GM23338 (cell line): ENCODE measurements at regions not wholly inside any gene's neighbourhood (a gene's known extent, or its start where the extent isn't known, plus 50 kb on each side); places are given as distances from the start of the nearest gene placed in this dataset.

ENCODE experiments used
- ATAC-seq: fragments of 200-7000 bp; cut with Tn5 transposase; 3 replicates; pipeline ENCODE4 v1.9.1; 2020
- DNase-seq: peaks from one replicate; pipeline ENCODE4 v3.0.0-alpha.2; 2015; ENCODE audit warnings: low spot score
- H2AFZ ChIP-seq: fragments of 200-600 bp; sonication (generic); 2 replicates; pipeline ENCODE4 v1.8.0; 2016; ENCODE audit warnings: antibody characterized with exemption, mild to moderate bottlenecking, moderate library complexity
- H3F3A ChIP-seq: fragments of 200-600 bp; sonication (generic); replicated peaks from 2 replicates; pipeline ENCODE4 v1.8.0; 2017; ENCODE audit warnings: antibody characterized with exemption, mixed run types, low read depth
- H3K27ac ChIP-seq: fragments of 200-600 bp; sonication (generic); 2 replicates; pipeline ENCODE4 v1.6.1; 2016; ENCODE audit warnings: low read depth
- H3K27me3 ChIP-seq: fragments of 200-600 bp; sonication (generic); 2 replicates; pipeline ENCODE4 v1.8.0; 2016; ENCODE audit warnings: mild to moderate bottlenecking, mixed run types, moderate library complexity; ENCODE audit not compliant: insufficient read depth
- H3K36me3 ChIP-seq: fragments of 200-600 bp; sonication (generic); 2 replicates; pipeline ENCODE4 v1.8.0; 2016; ENCODE audit warnings: mild to moderate bottlenecking; ENCODE audit not compliant: insufficient read depth
- H3K4me1 ChIP-seq: fragments of 200-600 bp; sonication (generic); 2 replicates; pipeline ENCODE4 v1.8.0; 2016; ENCODE audit warnings: mild to moderate bottlenecking, moderate library complexity; ENCODE audit not compliant: insufficient read depth
- H3K4me2 ChIP-seq: fragments of 200-600 bp; sonication (generic); 2 replicates; pipeline ENCODE4 v1.7.1; 2017; ENCODE audit warnings: mixed run types
- H3K4me3 ChIP-seq: fragments of 200-600 bp; sonication (generic); 2 replicates; pipeline ENCODE4 v1.6.1; 2016; ENCODE audit warnings: mixed run types
- H3K79me2 ChIP-seq: fragments of 200-600 bp; sonication (generic); replicated peaks from 2 replicates; pipeline ENCODE4 v1.8.0; 2017; ENCODE audit warnings: mild to moderate bottlenecking; ENCODE audit not compliant: insufficient read depth
- H3K9me2 ChIP-seq: fragments of 200-600 bp; sonication (generic); 2 replicates; pipeline ENCODE4 v1.8.0; 2017; ENCODE audit not compliant: insufficient read depth
- H4K20me1 ChIP-seq: fragments of 200-600 bp; sonication (generic); replicated peaks from 2 replicates; pipeline ENCODE4 v1.8.0; 2017; ENCODE audit warnings: mild to moderate bottlenecking; ENCODE audit not compliant: insufficient read depth
- H3K27ac Mint-ChIP-seq: 2 replicates; pipeline ENCODE4 v1.8.0; 2020; ENCODE audit warnings: inconsistent platforms, mild to moderate bottlenecking, moderate library complexity, mixed read lengths
- H3K27me3 Mint-ChIP-seq: 3 replicates; pipeline ENCODE4 v1.8.0; 2022; ENCODE audit warnings: low read depth, mild to moderate bottlenecking, moderate library complexity, mixed read lengths, inconsistent platforms; ENCODE audit not compliant: insufficient read depth, poor library complexity
- H3K36me3 Mint-ChIP-seq: 3 replicates; pipeline ENCODE4 v1.8.0; 2021; ENCODE audit warnings: low read depth, mild to moderate bottlenecking, inconsistent platforms, moderate library complexity, mixed read lengths
- H3K4me1 Mint-ChIP-seq: 3 replicates; pipeline ENCODE4 v1.8.0; 2020; ENCODE audit warnings: mild to moderate bottlenecking, inconsistent platforms, mixed read lengths
- H3K4me3 Mint-ChIP-seq: 3 replicates; pipeline ENCODE4 v1.8.0; 2021; ENCODE audit warnings: moderate library complexity, mild to moderate bottlenecking, inconsistent platforms, mixed read lengths
- H3K9me3 Mint-ChIP-seq: 3 replicates; pipeline ENCODE4 v1.8.0; 2020; ENCODE audit warnings: moderate library complexity, mild to moderate bottlenecking, inconsistent platforms, mixed read lengths
- CREB1 ChIP-seq: fragments of 250-450 bp; sonication (Bioruptor Pico); IDR thresholded peaks from 2 replicates; pipeline ENCODE4 v1.5.0; 2020; ENCODE audit warnings: low read depth, mild to moderate bottlenecking, moderate library complexity
- EZH2 ChIP-seq: fragments of 200-600 bp; sonication (generic); IDR thresholded peaks from one replicate; pipeline ENCODE4 v1.8.0; 2017; ENCODE audit warnings: antibody characterized with exemption, mild to moderate bottlenecking, low read depth; ENCODE audit not compliant: unreplicated experiment
- EZH2phosphoT487 ChIP-seq: fragments of 200-600 bp; sonication (generic); IDR thresholded peaks from one replicate; pipeline ENCODE4 v1.8.1; 2018; ENCODE audit warnings: antibody characterized with exemption; ENCODE audit not compliant: unreplicated experiment
- POLR2AphosphoS5 ChIP-seq: IDR thresholded peaks from 2 replicates; pipeline ENCODE4 v1.6.1; 2016; ENCODE audit warnings: antibody characterized with exemption, low read depth
- STAT1 ChIP-seq: IDR thresholded peaks from one replicate; pipeline ENCODE4 v1.6.1; 2016; ENCODE audit warnings: antibody characterized with exemption; ENCODE audit not compliant: unreplicated experiment
- ZNF114 ChIP-seq: fragments of 250-450 bp; sonication (Bioruptor Pico); IDR thresholded peaks from 2 replicates; pipeline ENCODE4 v1.5.0; 2020; ENCODE audit warnings: mild to moderate bottlenecking, moderate library complexity
- TF ChIP-seq, protein P1 (sequence below): fragments of 250-450 bp; sonication (Bioruptor Pico); IDR thresholded peaks from 2 replicates; pipeline ENCODE4 v1.5.0; 2020; ENCODE audit warnings: mild to moderate bottlenecking, moderate library complexity
- TF ChIP-seq, protein P2 (sequence below), 2 experiments: fragments of 200-600 bp in 1 of 2; sonication (generic) in 1 of 2; conservative IDR thresholded peaks; 2 replicates each; pipeline versions ENCODE4 v1.5.1 to v1.6.1; 2016 to 2017; ENCODE audit warnings: antibody characterized with exemption in 2 of 2, low read depth in 2 of 2, mild to moderate bottlenecking in 2 of 2, moderate library complexity in 1 of 2
- TF ChIP-seq, protein P3 (sequence below): IDR thresholded peaks from 2 replicates; pipeline ENCODE4 v1.6.1; 2016; ENCODE audit warnings: antibody characterized with exemption

DNA sequence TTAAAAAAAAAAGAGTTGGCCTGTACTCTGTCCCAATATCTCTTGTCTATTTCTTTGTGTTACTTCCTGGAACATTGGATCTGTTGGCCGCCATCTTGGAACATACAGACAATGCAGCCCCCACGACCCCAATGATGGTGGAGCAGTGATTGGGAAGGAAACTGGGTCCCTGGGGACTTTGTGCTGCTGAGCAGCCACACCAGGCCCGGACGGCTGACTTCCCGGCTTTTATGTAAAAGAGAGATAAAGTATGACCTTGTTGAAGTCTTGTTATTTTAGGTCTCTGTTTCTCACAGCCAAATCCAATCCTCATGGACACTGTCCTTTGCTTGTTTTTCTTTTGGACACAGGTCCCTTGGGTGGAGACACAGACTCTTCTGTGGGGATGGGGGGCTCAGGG lies 204.5 kb downstream of the SALL1 start (continued):
- TF ChIP-seq, protein P1, sequence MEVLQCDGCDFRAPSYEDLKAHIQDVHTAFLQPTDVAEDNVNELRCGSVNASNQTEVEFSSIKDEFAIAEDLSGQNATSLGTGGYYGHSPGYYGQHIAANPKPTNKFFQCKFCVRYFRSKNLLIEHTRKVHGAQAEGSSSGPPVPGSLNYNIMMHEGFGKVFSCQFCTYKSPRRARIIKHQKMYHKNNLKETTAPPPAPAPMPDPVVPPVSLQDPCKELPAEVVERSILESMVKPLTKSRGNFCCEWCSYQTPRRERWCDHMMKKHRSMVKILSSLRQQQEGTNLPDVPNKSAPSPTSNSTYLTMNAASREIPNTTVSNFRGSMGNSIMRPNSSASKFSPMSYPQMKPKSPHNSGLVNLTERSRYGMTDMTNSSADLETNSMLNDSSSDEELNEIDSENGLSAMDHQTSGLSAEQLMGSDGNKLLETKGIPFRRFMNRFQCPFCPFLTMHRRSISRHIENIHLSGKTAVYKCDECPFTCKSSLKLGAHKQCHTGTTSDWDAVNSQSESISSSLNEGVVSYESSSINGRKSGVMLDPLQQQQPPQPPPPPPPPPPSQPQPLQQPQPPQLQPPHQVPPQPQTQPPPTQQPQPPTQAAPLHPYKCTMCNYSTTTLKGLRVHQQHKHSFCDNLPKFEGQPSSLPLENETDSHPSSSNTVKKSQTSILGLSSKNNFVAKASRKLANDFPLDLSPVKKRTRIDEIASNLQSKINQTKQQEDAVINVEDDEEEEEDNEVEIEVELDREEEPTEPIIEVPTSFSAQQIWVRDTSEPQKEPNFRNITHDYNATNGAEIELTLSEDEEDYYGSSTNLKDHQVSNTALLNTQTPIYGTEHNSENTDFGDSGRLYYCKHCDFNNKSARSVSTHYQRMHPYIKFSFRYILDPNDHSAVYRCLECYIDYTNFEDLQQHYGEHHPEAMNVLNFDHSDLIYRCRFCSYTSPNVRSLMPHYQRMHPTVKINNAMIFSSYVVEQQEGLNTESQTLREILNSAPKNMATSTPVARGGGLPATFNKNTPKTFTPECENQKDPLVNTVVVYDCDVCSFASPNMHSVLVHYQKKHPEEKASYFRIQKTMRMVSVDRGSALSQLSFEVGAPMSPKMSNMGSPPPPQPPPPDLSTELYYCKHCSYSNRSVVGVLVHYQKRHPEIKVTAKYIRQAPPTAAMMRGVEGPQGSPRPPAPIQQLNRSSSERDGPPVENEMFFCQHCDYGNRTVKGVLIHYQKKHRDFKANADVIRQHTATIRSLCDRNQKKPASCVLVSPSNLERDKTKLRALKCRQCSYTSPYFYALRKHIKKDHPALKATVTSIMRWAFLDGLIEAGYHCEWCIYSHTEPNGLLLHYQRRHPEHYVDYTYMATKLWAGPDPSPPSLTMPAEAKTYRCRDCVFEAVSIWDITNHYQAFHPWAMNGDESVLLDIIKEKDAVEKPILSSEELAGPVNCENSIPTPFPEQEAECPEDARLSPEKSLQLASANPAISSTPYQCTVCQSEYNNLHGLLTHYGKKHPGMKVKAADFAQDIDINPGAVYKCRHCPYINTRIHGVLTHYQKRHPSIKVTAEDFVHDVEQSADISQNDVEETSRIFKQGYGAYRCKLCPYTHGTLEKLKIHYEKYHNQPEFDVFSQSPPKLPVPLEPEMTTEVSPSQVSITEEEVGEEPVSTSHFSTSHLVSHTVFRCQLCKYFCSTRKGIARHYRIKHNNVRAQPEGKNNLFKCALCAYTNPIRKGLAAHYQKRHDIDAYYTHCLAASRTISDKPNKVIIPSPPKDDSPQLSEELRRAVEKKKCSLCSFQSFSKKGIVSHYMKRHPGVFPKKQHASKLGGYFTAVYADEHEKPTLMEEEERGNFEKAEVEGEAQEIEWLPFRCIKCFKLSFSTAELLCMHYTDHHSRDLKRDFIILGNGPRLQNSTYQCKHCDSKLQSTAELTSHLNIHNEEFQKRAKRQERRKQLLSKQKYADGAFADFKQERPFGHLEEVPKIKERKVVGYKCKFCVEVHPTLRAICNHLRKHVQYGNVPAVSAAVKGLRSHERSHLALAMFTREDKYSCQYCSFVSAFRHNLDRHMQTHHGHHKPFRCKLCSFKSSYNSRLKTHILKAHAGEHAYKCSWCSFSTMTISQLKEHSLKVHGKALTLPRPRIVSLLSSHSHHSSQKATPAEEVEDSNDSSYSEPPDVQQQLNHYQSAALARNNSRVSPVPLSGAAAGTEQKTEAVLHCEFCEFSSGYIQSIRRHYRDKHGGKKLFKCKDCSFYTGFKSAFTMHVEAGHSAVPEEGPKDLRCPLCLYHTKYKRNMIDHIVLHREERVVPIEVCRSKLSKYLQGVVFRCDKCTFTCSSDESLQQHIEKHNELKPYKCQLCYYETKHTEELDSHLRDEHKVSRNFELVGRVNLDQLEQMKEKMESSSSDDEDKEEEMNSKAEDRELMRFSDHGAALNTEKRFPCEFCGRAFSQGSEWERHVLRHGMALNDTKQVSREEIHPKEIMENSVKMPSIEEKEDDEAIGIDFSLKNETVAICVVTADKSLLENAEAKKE (CRISPR knock-in tag) = no peak
- TF ChIP-seq, protein P2, sequence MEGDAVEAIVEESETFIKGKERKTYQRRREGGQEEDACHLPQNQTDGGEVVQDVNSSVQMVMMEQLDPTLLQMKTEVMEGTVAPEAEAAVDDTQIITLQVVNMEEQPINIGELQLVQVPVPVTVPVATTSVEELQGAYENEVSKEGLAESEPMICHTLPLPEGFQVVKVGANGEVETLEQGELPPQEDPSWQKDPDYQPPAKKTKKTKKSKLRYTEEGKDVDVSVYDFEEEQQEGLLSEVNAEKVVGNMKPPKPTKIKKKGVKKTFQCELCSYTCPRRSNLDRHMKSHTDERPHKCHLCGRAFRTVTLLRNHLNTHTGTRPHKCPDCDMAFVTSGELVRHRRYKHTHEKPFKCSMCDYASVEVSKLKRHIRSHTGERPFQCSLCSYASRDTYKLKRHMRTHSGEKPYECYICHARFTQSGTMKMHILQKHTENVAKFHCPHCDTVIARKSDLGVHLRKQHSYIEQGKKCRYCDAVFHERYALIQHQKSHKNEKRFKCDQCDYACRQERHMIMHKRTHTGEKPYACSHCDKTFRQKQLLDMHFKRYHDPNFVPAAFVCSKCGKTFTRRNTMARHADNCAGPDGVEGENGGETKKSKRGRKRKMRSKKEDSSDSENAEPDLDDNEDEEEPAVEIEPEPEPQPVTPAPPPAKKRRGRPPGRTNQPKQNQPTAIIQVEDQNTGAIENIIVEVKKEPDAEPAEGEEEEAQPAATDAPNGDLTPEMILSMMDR (conservative IDR thresholded peaks at IDR 0.05; ENCODE audit: low read depth in 2 of 2) = no peak
- TF ChIP-seq, protein P3, sequence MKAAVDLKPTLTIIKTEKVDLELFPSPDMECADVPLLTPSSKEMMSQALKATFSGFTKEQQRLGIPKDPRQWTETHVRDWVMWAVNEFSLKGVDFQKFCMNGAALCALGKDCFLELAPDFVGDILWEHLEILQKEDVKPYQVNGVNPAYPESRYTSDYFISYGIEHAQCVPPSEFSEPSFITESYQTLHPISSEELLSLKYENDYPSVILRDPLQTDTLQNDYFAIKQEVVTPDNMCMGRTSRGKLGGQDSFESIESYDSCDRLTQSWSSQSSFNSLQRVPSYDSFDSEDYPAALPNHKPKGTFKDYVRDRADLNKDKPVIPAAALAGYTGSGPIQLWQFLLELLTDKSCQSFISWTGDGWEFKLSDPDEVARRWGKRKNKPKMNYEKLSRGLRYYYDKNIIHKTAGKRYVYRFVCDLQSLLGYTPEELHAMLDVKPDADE = no peak
- TF ChIP-seq EZH2phosphoT487 (no peak), CREB1 (no peak)

DNA sequence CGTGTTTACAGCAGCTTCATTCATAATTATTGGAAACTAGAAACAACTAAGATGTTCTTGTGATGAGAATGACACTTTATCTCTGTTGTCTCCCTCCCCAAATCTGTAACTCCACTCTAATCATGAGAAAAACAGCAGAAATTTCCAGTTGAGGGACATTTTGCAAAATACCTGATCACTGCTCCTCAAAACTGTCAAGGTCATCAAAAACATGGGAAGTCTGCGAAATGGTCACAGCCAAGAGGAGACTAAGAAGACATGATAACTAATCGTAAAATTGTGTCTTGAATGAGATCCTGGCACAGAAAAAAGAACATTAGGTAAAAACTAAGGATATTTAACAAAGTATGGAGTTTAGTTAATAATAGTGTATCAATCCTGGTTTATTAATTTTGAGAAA lies 204.2 kb downstream of the CYLD start:
- H3K36me3 Mint-ChIP-seq = no peaks in the 10 kb centered on the region
- no peak for ATAC-seq
- Histone ChIP-seq H2AFZ (no peak overlapping the region), H3K27me3 (no peaks in the 10 kb centered on the region), H3K36me3 (no peaks in the 10 kb centered on the region), H4K20me1 (no peaks in the 10 kb centered on the region), H3K4me2 (no peak overlapping the region), H3F3A (no peaks in the 10 kb centered on the region), H3K27ac (no peak overlapping the region), H3K4me1 (no peaks in the 10 kb centered on the region), H3K4me3 (no peak overlapping the region), H3K79me2 (no peaks in the 10 kb centered on the region), H3K9me2 (0 out of 2 replicates have a peak, but pooled peaks cover 3% of the 10 kb centered on the region)
- peaks cover 3% of the 10 kb centered on the region for H3K4me1 Mint-ChIP-seq
- no peaks in the 10 kb centered on the region for H3K9me3 Mint-ChIP-seq
- H3K27ac Mint-ChIP-seq = no peak overlapping the region
- H3K4me3 Mint-ChIP-seq = no peak overlapping the region
- DNase-seq = no peak
- peaks cover 3% of the 10 kb centered on the region for H3K27me3 Mint-ChIP-seq
- TF ChIP-seq, protein P3 = no peak
- TF ChIP-seq ZNF114 (CRISPR knock-in tag) (no peak), POLR2AphosphoS5 (no peak), STAT1 (no peak), EZH2 (no peak), EZH2phosphoT487 (no peak), CREB1 (no peak)
- TF ChIP-seq, protein P2 (conservative IDR thresholded peaks at IDR 0.05; ENCODE audit: low read depth in 2 of 2) = no peak
